GM23338 (cell line): ENCODE measurements at regions not wholly inside any gene's neighbourhood (a gene's known extent, or its start where the extent isn't known, plus 50 kb on each side); places are given as distances from the start of the nearest gene placed in this dataset.

Source experiments
- ATAC-seq: fragments of 200-7000 bp; cut with Tn5 transposase; 3 replicates; pipeline ENCODE4 v1.9.1; 2020
- DNase-seq: peaks from one replicate; pipeline ENCODE4 v3.0.0-alpha.2; 2015; ENCODE audit warnings: low spot score
- H2AFZ ChIP-seq: fragments of 200-600 bp; sonication (generic); 2 replicates; pipeline ENCODE4 v1.8.0; 2016; ENCODE audit warnings: antibody characterized with exemption, mild to moderate bottlenecking, moderate library complexity
- H3F3A ChIP-seq: fragments of 200-600 bp; sonication (generic); replicated peaks from 2 replicates; pipeline ENCODE4 v1.8.0; 2017; ENCODE audit warnings: antibody characterized with exemption, mixed run types, low read depth
- H3K27ac ChIP-seq: fragments of 200-600 bp; sonication (generic); 2 replicates; pipeline ENCODE4 v1.6.1; 2016; ENCODE audit warnings: low read depth
- H3K27me3 ChIP-seq: fragments of 200-600 bp; sonication (generic); 2 replicates; pipeline ENCODE4 v1.8.0; 2016; ENCODE audit warnings: mild to moderate bottlenecking, mixed run types, moderate library complexity; ENCODE audit not compliant: insufficient read depth
- H3K36me3 ChIP-seq: fragments of 200-600 bp; sonication (generic); 2 replicates; pipeline ENCODE4 v1.8.0; 2016; ENCODE audit warnings: mild to moderate bottlenecking; ENCODE audit not compliant: insufficient read depth
- H3K4me1 ChIP-seq: fragments of 200-600 bp; sonication (generic); 2 replicates; pipeline ENCODE4 v1.8.0; 2016; ENCODE audit warnings: mild to moderate bottlenecking, moderate library complexity; ENCODE audit not compliant: insufficient read depth
- H3K4me2 ChIP-seq: fragments of 200-600 bp; sonication (generic); 2 replicates; pipeline ENCODE4 v1.7.1; 2017; ENCODE audit warnings: mixed run types
- H3K4me3 ChIP-seq: fragments of 200-600 bp; sonication (generic); 2 replicates; pipeline ENCODE4 v1.6.1; 2016; ENCODE audit warnings: mixed run types
- H3K79me2 ChIP-seq: fragments of 200-600 bp; sonication (generic); replicated peaks from 2 replicates; pipeline ENCODE4 v1.8.0; 2017; ENCODE audit warnings: mild to moderate bottlenecking; ENCODE audit not compliant: insufficient read depth
- H3K9me2 ChIP-seq: fragments of 200-600 bp; sonication (generic); 2 replicates; pipeline ENCODE4 v1.8.0; 2017; ENCODE audit not compliant: insufficient read depth
- H4K20me1 ChIP-seq: fragments of 200-600 bp; sonication (generic); replicated peaks from 2 replicates; pipeline ENCODE4 v1.8.0; 2017; ENCODE audit warnings: mild to moderate bottlenecking; ENCODE audit not compliant: insufficient read depth
- H3K27ac Mint-ChIP-seq: 2 replicates; pipeline ENCODE4 v1.8.0; 2020; ENCODE audit warnings: inconsistent platforms, mild to moderate bottlenecking, moderate library complexity, mixed read lengths
- H3K27me3 Mint-ChIP-seq: 3 replicates; pipeline ENCODE4 v1.8.0; 2022; ENCODE audit warnings: low read depth, mild to moderate bottlenecking, moderate library complexity, mixed read lengths, inconsistent platforms; ENCODE audit not compliant: insufficient read depth, poor library complexity
- H3K36me3 Mint-ChIP-seq: 3 replicates; pipeline ENCODE4 v1.8.0; 2021; ENCODE audit warnings: low read depth, mild to moderate bottlenecking, inconsistent platforms, moderate library complexity, mixed read lengths
- H3K4me1 Mint-ChIP-seq: 3 replicates; pipeline ENCODE4 v1.8.0; 2020; ENCODE audit warnings: mild to moderate bottlenecking, inconsistent platforms, mixed read lengths
- H3K4me3 Mint-ChIP-seq: 3 replicates; pipeline ENCODE4 v1.8.0; 2021; ENCODE audit warnings: moderate library complexity, mild to moderate bottlenecking, inconsistent platforms, mixed read lengths
- H3K9me3 Mint-ChIP-seq: 3 replicates; pipeline ENCODE4 v1.8.0; 2020; ENCODE audit warnings: moderate library complexity, mild to moderate bottlenecking, inconsistent platforms, mixed read lengths
- CREB1 ChIP-seq: fragments of 250-450 bp; sonication (Bioruptor Pico); IDR thresholded peaks from 2 replicates; pipeline ENCODE4 v1.5.0; 2020; ENCODE audit warnings: low read depth, mild to moderate bottlenecking, moderate library complexity
- CTCF ChIP-seq, 2 experiments: fragments of 200-600 bp in 1 of 2; sonication (generic) in 1 of 2; conservative IDR thresholded peaks; 2 replicates each; pipeline versions ENCODE4 v1.5.1 to v1.6.1; 2016 to 2017; ENCODE audit warnings: antibody characterized with exemption in 2 of 2, low read depth in 2 of 2, mild to moderate bottlenecking in 2 of 2, moderate library complexity in 1 of 2
- ETS1 ChIP-seq: IDR thresholded peaks from 2 replicates; pipeline ENCODE4 v1.6.1; 2016; ENCODE audit warnings: antibody characterized with exemption
- EZH2 ChIP-seq: fragments of 200-600 bp; sonication (generic); IDR thresholded peaks from one replicate; pipeline ENCODE4 v1.8.0; 2017; ENCODE audit warnings: antibody characterized with exemption, mild to moderate bottlenecking, low read depth; ENCODE audit not compliant: unreplicated experiment
- EZH2phosphoT487 ChIP-seq: fragments of 200-600 bp; sonication (generic); IDR thresholded peaks from one replicate; pipeline ENCODE4 v1.8.1; 2018; ENCODE audit warnings: antibody characterized with exemption; ENCODE audit not compliant: unreplicated experiment
- JUNB ChIP-seq: IDR thresholded peaks from one replicate; pipeline ENCODE4 v1.6.1; 2016; ENCODE audit warnings: antibody characterized with exemption; ENCODE audit not compliant: unreplicated experiment
- NANOG ChIP-seq: IDR thresholded peaks from 2 replicates; pipeline ENCODE4 v1.6.1; 2016; ENCODE audit warnings: antibody characterized with exemption, borderline replicate concordance
- POLR2AphosphoS5 ChIP-seq: IDR thresholded peaks from 2 replicates; pipeline ENCODE4 v1.6.1; 2016; ENCODE audit warnings: antibody characterized with exemption, low read depth
- REST ChIP-seq: IDR thresholded peaks from one replicate; pipeline ENCODE4 v1.6.1; 2018; ENCODE audit warnings: antibody characterized with exemption; ENCODE audit not compliant: unreplicated experiment
- ZNF114 ChIP-seq: fragments of 250-450 bp; sonication (Bioruptor Pico); IDR thresholded peaks from 2 replicates; pipeline ENCODE4 v1.5.0; 2020; ENCODE audit warnings: mild to moderate bottlenecking, moderate library complexity
- ZNF331 ChIP-seq: fragments of 250-450 bp; sonication (Bioruptor Pico); IDR thresholded peaks from 2 replicates; pipeline ENCODE4 v1.5.0; 2020; ENCODE audit warnings: low read depth, mild to moderate bottlenecking, moderate library complexity

GRCh38 chr6:21827425-21828202 lies 234.1 kb downstream of the SOX4 start:
- no peak overlapping the region for H3K4me3 Mint-ChIP-seq
- peaks cover 2% of the 10 kb centered on the region for H3K27me3 Mint-ChIP-seq
- TF ChIP-seq CREB1 (CRISPR knock-in tag) = no peak
- TF ChIP-seq NANOG = no peak
- no peak for TF ChIP-seq EZH2
- H2AFZ ChIP-seq = no peak overlapping the region
- H3K4me1 Mint-ChIP-seq = peaks cover 74% of the 10 kb centered on the region
- no peak overlapping the region for H3K4me3 ChIP-seq
- no peaks in the 10 kb centered on the region for H3K27me3 ChIP-seq
- DNase-seq (no peak), ATAC-seq (no peak)
- no peaks in the 10 kb centered on the region for H3F3A ChIP-seq
- peaks cover 77% of the 10 kb centered on the region for H3K4me1 ChIP-seq
- H3K27ac ChIP-seq = peak overlapping the region; percentile 18
- 0 out of 2 replicates have a peak, but pooled peaks cover under 1% of the 10 kb centered on the region for H4K20me1 ChIP-seq
- H3K36me3 ChIP-seq = no peaks in the 10 kb centered on the region
- no peak overlapping the region; the same call in none of the 2 replicates for H3K4me2 ChIP-seq
- peaks cover 92% of the 10 kb centered on the region for H3K79me2 ChIP-seq
- 0 out of 3 replicates have a peak, but pooled peaks cover 6% of the 10 kb centered on the region for H3K36me3 Mint-ChIP-seq
- H3K9me3 Mint-ChIP-seq = no peaks in the 10 kb centered on the region
- peak overlapping the region; percentile 39 for H3K27ac Mint-ChIP-seq
- H3K9me2 ChIP-seq = no peaks in the 10 kb centered on the region

GRCh38 chr6:21828704-21829103 lies 235.2 kb downstream of the SOX4 start:
- no peak overlapping the region for H3K4me3 ChIP-seq
- DNase-seq (no peak), ATAC-seq (peak; percentile 35)
- H3K9me3 Mint-ChIP-seq = no peaks in the 10 kb centered on the region
- no peaks in the 10 kb centered on the region for H3K27me3 Mint-ChIP-seq
- H3K4me3 Mint-ChIP-seq = no peak overlapping the region
- no peaks in the 10 kb centered on the region for H3K36me3 ChIP-seq
- H3K27ac Mint-ChIP-seq = peak overlapping the region; percentile 26
- H2AFZ ChIP-seq = no peak overlapping the region
- no peak overlapping the region for H3K4me2 ChIP-seq
- H3K27me3 ChIP-seq = no peaks in the 10 kb centered on the region
- peak overlapping the region; percentile 18 for H3K27ac ChIP-seq
- no peaks in the 10 kb centered on the region for H4K20me1 ChIP-seq
- H3K36me3 Mint-ChIP-seq = peaks cover 13% of the 10 kb centered on the region; the same call in 2 of the 3 replicates
- peaks cover 68% of the 10 kb centered on the region for H3K4me1 ChIP-seq
- H3K4me1 Mint-ChIP-seq = peaks cover 71% of the 10 kb centered on the region
- no peaks in the 10 kb centered on the region for H3F3A ChIP-seq
- H3K79me2 ChIP-seq = peaks cover 91% of the 10 kb centered on the region
- H3K9me2 ChIP-seq = no peaks in the 10 kb centered on the region
- TF ChIP-seq EZH2 (no peak), ZNF331 (CRISPR knock-in tag) (no peak), CREB1 (CRISPR knock-in tag) (no peak), ETS1 (no peak), CTCF (conservative IDR thresholded peaks at IDR 0.05; ENCODE audit: low read depth in 2 of 2) (no peak), JUNB (no peak), ZNF114 (CRISPR knock-in tag) (no peak), REST (no peak), POLR2AphosphoS5 (no peak), EZH2phosphoT487 (no peak)
